ENCODE measurements at regions not wholly inside any gene's neighbourhood (a gene's known extent, or its start where the extent isn't known, plus 50 kb on each side); places are given as distances from the start of the nearest gene placed in this dataset.
"Not testable (repeated sequence)": the region's sequence is repeated elsewhere in the genome, so short reads cannot be mapped to it uniquely, and the experiment has no call there.

GRCh38 chr6:147973806-147974205 is 368.8 kb upstream of the SASH1 start:
- DNase-seq (ENCODE audit: low spot score), result no peak

GRCh38 chr6:147974376-147974775 is 368.3 kb upstream of the SASH1 start:
- no peak for DNase-seq (ENCODE audit: low spot score)

GRCh38 chr6:147977851-147978465 is 364.7 kb upstream of the SASH1 start:
- no peak for DNase-seq (ENCODE audit: low spot score)

GRCh38 chr6:147979966-147980365 is 362.7 kb upstream of the SASH1 start:
- DNase-seq (ENCODE audit: low spot score), result no peak

- no peak for DNase-seq (ENCODE audit: low spot score)
These were observed 358.9 kb upstream of the SASH1 start for GRCh38 chr6:147983581-147984366.

GRCh38 chr6:147986846-147987245 is 355.8 kb upstream of the SASH1 start:
- DNase-seq (ENCODE audit: low spot score), result no peak

- DNase-seq (ENCODE audit: low spot score), result no peak
These were observed 352.5 kb upstream of the SASH1 start for GRCh38 chr6:147990159-147990558.

- no peak for DNase-seq (ENCODE audit: low spot score)
These were observed 350.7 kb upstream of the SASH1 start for GRCh38 chr6:147991961-147992360.

- DNase-seq (ENCODE audit: low spot score), result no peak
These were observed 343.6 kb upstream of the SASH1 start for GRCh38 chr6:147999001-147999540.

GRCh38 chr6:148001844-148002642 is 340.6 kb upstream of the SASH1 start:
- DNase-seq (ENCODE audit: low spot score), result no peak

GRCh38 chr6:148004651-148005050 is 338.0 kb upstream of the SASH1 start:
- DNase-seq (ENCODE audit: low spot score), result no peak

- no peak for DNase-seq (ENCODE audit: low spot score)
These were observed 336.8 kb upstream of the SASH1 start for GRCh38 chr6:148005806-148006205.

GRCh38 chr6:148010516-148010915 is 332.1 kb upstream of the SASH1 start:
- DNase-seq (ENCODE audit: low spot score), result not testable (repeated sequence)

GRCh38 chr6:148016013-148016412 is 326.6 kb upstream of the SASH1 start:
- DNase-seq (ENCODE audit: low spot score), result no peak

- DNase-seq (ENCODE audit: low spot score), result no peak
These were observed 321.5 kb upstream of the SASH1 start for GRCh38 chr6:148021165-148021564.

GRCh38 chr6:148021699-148022098 is 320.9 kb upstream of the SASH1 start:
- no peak for DNase-seq (ENCODE audit: low spot score)

- DNase-seq (ENCODE audit: low spot score), result not testable (repeated sequence)
These were observed 320.4 kb upstream of the SASH1 start for GRCh38 chr6:148022279-148022678.

GRCh38 chr6:148027201-148027600 is 315.4 kb upstream of the SASH1 start:
- no peak for DNase-seq (ENCODE audit: low spot score)

GRCh38 chr6:148035806-148036390 is 306.7 kb upstream of the SASH1 start:
- no peak for DNase-seq (ENCODE audit: low spot score)

- no peak for DNase-seq (ENCODE audit: low spot score)
These were observed 305.1 kb upstream of the SASH1 start for GRCh38 chr6:148037496-148037895.

- DNase-seq (ENCODE audit: low spot score), result no peak
These were observed 301.1 kb upstream of the SASH1 start for GRCh38 chr6:148041546-148041945.

- no peak for DNase-seq (ENCODE audit: low spot score)
These were observed 300.1 kb upstream of the SASH1 start for GRCh38 chr6:148042536-148042935.
